GM12878 (cell line): ENCODE measurements at regions not wholly inside any gene's neighbourhood (a gene's known extent, or its start where the extent isn't known, plus 50 kb on each side); places are given as distances from the start of the nearest gene placed in this dataset.

Experiments
- BRCA1 ChIP-seq: IDR thresholded peaks from 2 replicates; pipeline ENCODE4 v1.6.1; 2011; ENCODE audit warnings: low read depth, low read length, improper control_type of control experiment
- CBX5 ChIP-seq: sonication (generic); IDR thresholded peaks from 2 replicates; pipeline ENCODE4 v1.6.1; 2016; ENCODE audit warnings: low read depth, moderate library complexity, mild to moderate bottlenecking, inconsistent platforms
- CHD4 ChIP-seq: fragments of 200-600 bp; sonication (generic); IDR thresholded peaks from 2 replicates; pipeline ENCODE4 v1.6.1; 2016; ENCODE audit warnings: mild to moderate bottlenecking
- CREB1 ChIP-seq: IDR thresholded peaks from 2 replicates; pipeline ENCODE4 v1.6.1; 2012; ENCODE audit warnings: low read depth, mild to moderate bottlenecking, inconsistent platforms
- HCFC1 ChIP-seq: fragments of 150-350 bp; IDR thresholded peaks from 2 replicates; pipeline ENCODE4 v1.6.1; 2014; ENCODE audit warnings: low read length
- MEF2A ChIP-seq: IDR thresholded peaks from 2 replicates; pipeline ENCODE4 v1.6.1; 2011; ENCODE audit warnings: low read depth, mild to moderate bottlenecking, low read length, moderate library complexity; ENCODE audit not compliant: insufficient read depth
- SKIL ChIP-seq: fragments of 450-650 bp; IDR thresholded peaks from 2 replicates; pipeline ENCODE4 v1.6.1; 2017; ENCODE audit warnings: mild to moderate bottlenecking, low read depth, inconsistent platforms; ENCODE audit not compliant: poor library complexity, severe bottlenecking
- SMAD1 ChIP-seq: fragments of 450-650 bp; IDR thresholded peaks from 2 replicates; pipeline ENCODE4 v1.6.1; 2018; ENCODE audit warnings: mild to moderate bottlenecking, low read depth; ENCODE audit not compliant: partially characterized antibody
- TCF3 ChIP-seq: IDR thresholded peaks from 2 replicates; pipeline ENCODE4 v1.6.1; 2012; ENCODE audit warnings: low read depth, mild to moderate bottlenecking, low read length, borderline replicate concordance; ENCODE audit not compliant: insufficient read depth
- ZNF274 ChIP-seq: IDR thresholded peaks from one replicate; pipeline ENCODE4 v1.8.0; 2011; ENCODE audit not compliant: insufficient read length, insufficient read depth
- ZNF687 ChIP-seq: fragments of 450-650 bp; IDR thresholded peaks from 2 replicates; pipeline ENCODE4 v1.6.1; 2017; ENCODE audit warnings: mild to moderate bottlenecking, moderate library complexity
- TF ChIP-seq, protein P1 (sequence below), 3 experiments: IDR thresholded peaks in 2 of 3; conservative IDR thresholded peaks in 1 of 3; 2 replicates each; pipeline ENCODE4 v1.5.1; 2011; ENCODE audit warnings: low read depth in 3 of 3, low read length in 3 of 3, mild to moderate bottlenecking in 3 of 3, control low read depth in 2 of 3, moderate library complexity in 2 of 3, inconsistent platforms in 1 of 3, mixed read lengths in 1 of 3; ENCODE audit not compliant: control insufficient read depth in 2 of 3, insufficient read depth in 1 of 3; ENCODE audit errors: extremely low read depth in 1 of 3
- TF ChIP-seq, protein P2 (sequence below): fragments of 450-650 bp; IDR thresholded peaks from 2 replicates; pipeline ENCODE4 v1.6.1; 2017; ENCODE audit warnings: mild to moderate bottlenecking, moderate library complexity
- TF ChIP-seq, protein P3 (sequence below): IDR thresholded peaks from 2 replicates; pipeline ENCODE4 v1.6.1; 2012; ENCODE audit warnings: low read depth, low read length, improper control_type of control experiment

- TF ChIP-seq, protein P1, sequence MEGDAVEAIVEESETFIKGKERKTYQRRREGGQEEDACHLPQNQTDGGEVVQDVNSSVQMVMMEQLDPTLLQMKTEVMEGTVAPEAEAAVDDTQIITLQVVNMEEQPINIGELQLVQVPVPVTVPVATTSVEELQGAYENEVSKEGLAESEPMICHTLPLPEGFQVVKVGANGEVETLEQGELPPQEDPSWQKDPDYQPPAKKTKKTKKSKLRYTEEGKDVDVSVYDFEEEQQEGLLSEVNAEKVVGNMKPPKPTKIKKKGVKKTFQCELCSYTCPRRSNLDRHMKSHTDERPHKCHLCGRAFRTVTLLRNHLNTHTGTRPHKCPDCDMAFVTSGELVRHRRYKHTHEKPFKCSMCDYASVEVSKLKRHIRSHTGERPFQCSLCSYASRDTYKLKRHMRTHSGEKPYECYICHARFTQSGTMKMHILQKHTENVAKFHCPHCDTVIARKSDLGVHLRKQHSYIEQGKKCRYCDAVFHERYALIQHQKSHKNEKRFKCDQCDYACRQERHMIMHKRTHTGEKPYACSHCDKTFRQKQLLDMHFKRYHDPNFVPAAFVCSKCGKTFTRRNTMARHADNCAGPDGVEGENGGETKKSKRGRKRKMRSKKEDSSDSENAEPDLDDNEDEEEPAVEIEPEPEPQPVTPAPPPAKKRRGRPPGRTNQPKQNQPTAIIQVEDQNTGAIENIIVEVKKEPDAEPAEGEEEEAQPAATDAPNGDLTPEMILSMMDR (IDR thresholded peaks at IDR 0.05 in 2 of 3, conservative IDR thresholded peaks at IDR 0.05 in 1 of 3; ENCODE audit: control insufficient read depth in 2 of 3, extremely low read depth in 1 of 3, insufficient read depth in 1 of 3, low read depth in 3 of 3, low read length in 3 of 3) = no peak
- no peak for TF ChIP-seq BRCA1
- TF ChIP-seq TCF3 = no peak
- no peak for TF ChIP-seq SMAD1
- TF ChIP-seq MEF2A = no peak
- TF ChIP-seq HCFC1 = no peak
- no peak for TF ChIP-seq CBX5
- no peak for TF ChIP-seq ZNF687
- TF ChIP-seq, protein P2, sequence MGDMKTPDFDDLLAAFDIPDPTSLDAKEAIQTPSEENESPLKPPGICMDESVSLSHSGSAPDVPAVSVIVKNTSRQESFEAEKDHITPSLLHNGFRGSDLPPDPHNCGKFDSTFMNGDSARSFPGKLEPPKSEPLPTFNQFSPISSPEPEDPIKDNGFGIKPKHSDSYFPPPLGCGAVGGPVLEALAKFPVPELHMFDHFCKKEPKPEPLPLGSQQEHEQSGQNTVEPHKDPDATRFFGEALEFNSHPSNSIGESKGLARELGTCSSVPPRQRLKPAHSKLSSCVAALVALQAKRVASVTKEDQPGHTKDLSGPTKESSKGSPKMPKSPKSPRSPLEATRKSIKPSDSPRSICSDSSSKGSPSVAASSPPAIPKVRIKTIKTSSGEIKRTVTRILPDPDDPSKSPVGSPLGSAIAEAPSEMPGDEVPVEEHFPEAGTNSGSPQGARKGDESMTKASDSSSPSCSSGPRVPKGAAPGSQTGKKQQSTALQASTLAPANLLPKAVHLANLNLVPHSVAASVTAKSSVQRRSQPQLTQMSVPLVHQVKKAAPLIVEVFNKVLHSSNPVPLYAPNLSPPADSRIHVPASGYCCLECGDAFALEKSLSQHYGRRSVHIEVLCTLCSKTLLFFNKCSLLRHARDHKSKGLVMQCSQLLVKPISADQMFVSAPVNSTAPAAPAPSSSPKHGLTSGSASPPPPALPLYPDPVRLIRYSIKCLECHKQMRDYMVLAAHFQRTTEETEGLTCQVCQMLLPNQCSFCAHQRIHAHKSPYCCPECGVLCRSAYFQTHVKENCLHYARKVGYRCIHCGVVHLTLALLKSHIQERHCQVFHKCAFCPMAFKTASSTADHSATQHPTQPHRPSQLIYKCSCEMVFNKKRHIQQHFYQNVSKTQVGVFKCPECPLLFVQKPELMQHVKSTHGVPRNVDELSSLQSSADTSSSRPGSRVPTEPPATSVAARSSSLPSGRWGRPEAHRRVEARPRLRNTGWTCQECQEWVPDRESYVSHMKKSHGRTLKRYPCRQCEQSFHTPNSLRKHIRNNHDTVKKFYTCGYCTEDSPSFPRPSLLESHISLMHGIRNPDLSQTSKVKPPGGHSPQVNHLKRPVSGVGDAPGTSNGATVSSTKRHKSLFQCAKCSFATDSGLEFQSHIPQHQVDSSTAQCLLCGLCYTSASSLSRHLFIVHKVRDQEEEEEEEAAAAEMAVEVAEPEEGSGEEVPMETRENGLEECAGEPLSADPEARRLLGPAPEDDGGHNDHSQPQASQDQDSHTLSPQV = no peak
- no peak for TF ChIP-seq CHD4
- TF ChIP-seq, protein P3, sequence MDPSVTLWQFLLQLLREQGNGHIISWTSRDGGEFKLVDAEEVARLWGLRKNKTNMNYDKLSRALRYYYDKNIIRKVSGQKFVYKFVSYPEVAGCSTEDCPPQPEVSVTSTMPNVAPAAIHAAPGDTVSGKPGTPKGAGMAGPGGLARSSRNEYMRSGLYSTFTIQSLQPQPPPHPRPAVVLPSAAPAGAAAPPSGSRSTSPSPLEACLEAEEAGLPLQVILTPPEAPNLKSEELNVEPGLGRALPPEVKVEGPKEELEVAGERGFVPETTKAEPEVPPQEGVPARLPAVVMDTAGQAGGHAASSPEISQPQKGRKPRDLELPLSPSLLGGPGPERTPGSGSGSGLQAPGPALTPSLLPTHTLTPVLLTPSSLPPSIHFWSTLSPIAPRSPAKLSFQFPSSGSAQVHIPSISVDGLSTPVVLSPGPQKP = no peak
- no peak for TF ChIP-seq ZNF274
- no peak for TF ChIP-seq SKIL
- TF ChIP-seq CREB1 = no peak
These were observed 245.8 kb downstream of the TTLL2 start for GRCh38 chr6:167570460-167571400.
